ENCODE measurements at regions not wholly inside any gene's neighbourhood (a gene's known extent, or its start where the extent isn't known, plus 50 kb on each side); places are given as distances from the start of the nearest gene placed in this dataset.

DNA sequence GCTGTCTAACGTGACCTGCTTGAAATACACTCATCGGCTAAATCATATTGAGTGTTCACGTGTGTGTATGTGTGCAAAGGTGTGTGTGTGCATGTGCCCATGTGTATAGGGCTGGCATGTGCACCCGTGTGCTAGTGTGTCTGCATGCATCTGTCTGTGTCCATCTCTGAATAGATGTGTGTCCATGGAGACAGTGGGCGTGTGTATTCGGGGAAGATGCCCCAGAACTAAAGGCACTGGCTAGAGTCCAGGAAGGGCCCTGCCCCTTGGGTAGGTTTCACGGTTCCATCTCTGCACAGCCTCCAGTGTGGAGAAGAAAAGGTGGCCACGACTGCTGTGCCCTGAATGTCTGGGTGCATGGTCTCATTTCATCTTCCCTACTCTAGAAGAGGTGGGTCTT, 220.3 kb downstream of the MN1 start:
- intact Hi-C loops (cut with DNase I; ENCODE audit: low total_unique reads): no loop called here
- H3K9me3 ChIP-seq: no peaks in the 10 kb centered on the region
- no peaks in the 10 kb centered on the region for H3K27me3 ChIP-seq
- no peak for DNase-seq
- no peak overlapping the region for H3K4me3 ChIP-seq
- TF ChIP-seq, protein P1, sequence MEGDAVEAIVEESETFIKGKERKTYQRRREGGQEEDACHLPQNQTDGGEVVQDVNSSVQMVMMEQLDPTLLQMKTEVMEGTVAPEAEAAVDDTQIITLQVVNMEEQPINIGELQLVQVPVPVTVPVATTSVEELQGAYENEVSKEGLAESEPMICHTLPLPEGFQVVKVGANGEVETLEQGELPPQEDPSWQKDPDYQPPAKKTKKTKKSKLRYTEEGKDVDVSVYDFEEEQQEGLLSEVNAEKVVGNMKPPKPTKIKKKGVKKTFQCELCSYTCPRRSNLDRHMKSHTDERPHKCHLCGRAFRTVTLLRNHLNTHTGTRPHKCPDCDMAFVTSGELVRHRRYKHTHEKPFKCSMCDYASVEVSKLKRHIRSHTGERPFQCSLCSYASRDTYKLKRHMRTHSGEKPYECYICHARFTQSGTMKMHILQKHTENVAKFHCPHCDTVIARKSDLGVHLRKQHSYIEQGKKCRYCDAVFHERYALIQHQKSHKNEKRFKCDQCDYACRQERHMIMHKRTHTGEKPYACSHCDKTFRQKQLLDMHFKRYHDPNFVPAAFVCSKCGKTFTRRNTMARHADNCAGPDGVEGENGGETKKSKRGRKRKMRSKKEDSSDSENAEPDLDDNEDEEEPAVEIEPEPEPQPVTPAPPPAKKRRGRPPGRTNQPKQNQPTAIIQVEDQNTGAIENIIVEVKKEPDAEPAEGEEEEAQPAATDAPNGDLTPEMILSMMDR (IDR thresholded peaks at IDR 0.05): no peak
- H3K27ac ChIP-seq: no peak overlapping the region
- H3K4me1 ChIP-seq: peaks cover 0 to 19% (median 6%) of the 10 kb centered on the region in 4 donors
- no peaks in the 10 kb centered on the region for H3K36me3 ChIP-seq

DNA sequence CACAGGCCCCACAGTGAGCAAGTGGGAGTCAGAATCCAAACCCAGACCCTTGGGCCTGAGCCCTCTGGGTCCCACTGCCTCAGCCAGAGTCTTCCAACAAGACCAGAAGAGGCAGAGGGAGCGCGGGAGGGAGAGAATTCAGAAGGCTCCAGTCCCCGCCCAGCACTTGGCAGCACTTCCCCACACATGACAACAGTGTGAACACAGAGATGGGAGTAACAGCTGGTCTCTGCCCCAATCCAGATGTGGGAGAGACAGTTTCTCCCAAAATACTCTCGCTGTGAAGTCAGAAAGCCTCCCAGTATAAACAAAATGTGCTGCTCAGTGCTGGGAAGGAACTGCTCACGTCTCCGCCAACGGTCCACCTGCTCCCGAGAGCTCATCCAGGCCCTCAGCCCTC, 219.9 kb downstream of the MN1 start:
- H3K4me1 ChIP-seq: peaks cover 0 to 19% (median 6%) of the 10 kb centered on the region in 4 donors
- TF ChIP-seq, protein P1 (IDR thresholded peaks at IDR 0.05): no peak
- H3K9me3 ChIP-seq: no peaks in the 10 kb centered on the region
- peak; percentile 88 to 93 for DNase-seq
- H3K27ac ChIP-seq: no peak overlapping the region
- H3K4me3 ChIP-seq: no peak overlapping the region
- no peaks in the 10 kb centered on the region for H3K27me3 ChIP-seq
- intact Hi-C loops (cut with DNase I; ENCODE audit: low total_unique reads): no loop called here
- no peaks in the 10 kb centered on the region for H3K36me3 ChIP-seq

DNA sequence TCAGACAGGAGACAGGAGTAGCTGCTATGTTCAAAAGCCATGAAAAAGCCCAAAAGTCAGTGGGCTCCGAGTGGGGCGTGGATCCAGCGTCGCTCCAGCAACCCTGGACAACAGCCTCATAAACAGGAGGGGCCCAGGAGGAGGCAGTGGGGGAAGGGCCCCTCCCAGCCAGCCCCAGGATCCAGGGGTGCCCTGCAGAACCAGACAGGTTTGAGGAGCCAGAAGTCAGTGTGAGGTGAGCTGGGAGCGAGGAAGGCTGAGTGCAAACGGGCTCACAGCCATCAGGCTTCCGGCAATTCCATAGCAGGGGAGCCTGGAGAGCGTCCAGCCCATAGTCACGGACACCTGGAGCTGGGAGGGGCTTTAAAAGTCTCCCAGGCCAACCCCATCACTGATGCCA, 217.7 kb downstream of the MN1 start:
- H3K4me3 ChIP-seq: no peak overlapping the region
- DNase-seq: no peak
- H3K27ac ChIP-seq: no peak overlapping the region
- peaks cover 0 to 7% (median 3%) of the 10 kb centered on the region in 4 donors for H3K4me1 ChIP-seq
- intact Hi-C loops (cut with DNase I; ENCODE audit: low total_unique reads): no loop called here
- H3K27me3 ChIP-seq: no peaks in the 10 kb centered on the region
- H3K9me3 ChIP-seq: no peaks in the 10 kb centered on the region
- TF ChIP-seq, protein P1 (IDR thresholded peaks at IDR 0.05): no peak
- H3K36me3 ChIP-seq: no peaks in the 10 kb centered on the region

DNA sequence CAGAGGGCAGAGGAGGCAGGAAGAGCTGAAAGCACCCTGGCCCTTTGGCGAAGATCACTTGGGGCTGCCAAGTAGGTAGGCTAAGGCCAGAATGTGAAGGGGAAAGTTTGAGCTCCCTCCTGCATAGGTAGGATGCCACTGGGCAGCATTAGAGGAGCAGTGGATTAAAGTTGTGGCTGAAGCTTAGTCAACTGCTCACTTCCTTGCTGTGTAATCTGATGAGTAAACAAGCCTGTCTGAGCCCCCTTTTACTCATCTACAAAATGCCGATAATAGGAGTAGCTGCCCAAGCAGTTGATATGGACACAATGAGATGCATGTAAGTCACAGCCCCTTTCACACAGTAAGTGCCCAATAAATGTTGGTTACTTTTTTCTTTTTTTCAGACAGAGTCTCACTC, 216.4 kb downstream of the MN1 start:
- Histone ChIP-seq H3K27me3 (no peaks in the 10 kb centered on the region), H3K4me3 (no peak overlapping the region), H3K27ac (no peak overlapping the region), H3K9me3 (no peaks in the 10 kb centered on the region), H3K4me1 (peaks cover 0 to 7% (median 3%) of the 10 kb centered on the region in 4 donors), H3K36me3 (no peaks in the 10 kb centered on the region)
- TF ChIP-seq, protein P1 (IDR thresholded peaks at IDR 0.05): no peak
- DNase-seq: no peak
- intact Hi-C loops (cut with DNase I; ENCODE audit: low total_unique reads): no loop called here

DNA sequence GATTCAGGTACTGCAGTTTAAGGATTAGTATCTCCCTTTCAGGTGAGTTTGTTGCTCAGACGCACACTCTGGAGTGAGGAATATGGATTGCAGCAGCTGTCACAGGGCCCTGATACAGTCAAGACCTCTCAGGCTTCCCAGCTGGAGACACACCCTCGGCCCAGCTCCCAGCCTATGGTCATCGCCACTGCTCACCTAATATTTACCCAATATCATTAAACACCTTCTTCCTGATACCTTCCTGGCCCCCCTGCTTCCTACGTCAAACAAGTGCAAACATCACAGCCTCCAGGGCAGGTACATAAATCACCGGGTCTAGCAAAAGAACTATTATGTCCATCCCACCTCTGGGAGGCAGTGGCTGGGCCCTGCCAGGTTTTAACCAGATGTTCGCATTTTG, 213.3 kb downstream of the MN1 start:
- Histone ChIP-seq H3K27ac (no peak overlapping the region), H3K4me1 (peaks cover 0 to 5% (median 2%) of the 10 kb centered on the region in 4 donors), H3K36me3 (no peaks in the 10 kb centered on the region), H3K4me3 (no peak overlapping the region), H3K9me3 (no peaks in the 10 kb centered on the region), H3K27me3 (no peaks in the 10 kb centered on the region)
- TF ChIP-seq, protein P1 (IDR thresholded peaks at IDR 0.05): no peak
- intact Hi-C loops (cut with DNase I; ENCODE audit: low total_unique reads): no loop called here
- DNase-seq: no peak

DNA sequence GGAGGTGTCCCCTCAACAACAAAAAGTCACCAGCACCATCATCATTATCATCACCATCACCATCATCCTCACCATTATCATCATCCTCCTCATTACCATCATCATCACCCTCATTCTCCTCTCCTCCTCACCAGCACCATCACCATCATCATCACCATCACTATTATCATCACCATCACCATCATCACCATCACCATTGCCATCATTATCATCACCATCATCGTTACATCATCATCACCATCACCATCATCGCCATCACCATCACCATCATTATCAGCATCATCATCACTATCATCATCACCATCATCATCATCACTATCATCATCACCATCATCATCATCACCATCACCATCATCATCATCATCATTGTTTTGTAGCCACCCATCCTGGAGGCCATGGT, 212.6 kb downstream of the MN1 start:
- Histone ChIP-seq H3K4me3 (no peak overlapping the region), H3K27me3 (no peaks in the 10 kb centered on the region), H3K9me3 (no peaks in the 10 kb centered on the region), H3K27ac (no peak overlapping the region), H3K4me1 (peaks cover 0 to 5% (median 2%) of the 10 kb centered on the region in 4 donors), H3K36me3 (no peaks in the 10 kb centered on the region)
- TF ChIP-seq, protein P1 (IDR thresholded peaks at IDR 0.05): no peak
- intact Hi-C loops (cut with DNase I; ENCODE audit: low total_unique reads): no loop called here
- DNase-seq: no peak

All from tibial artery (tissue), 4 donors.